DND-41 (cell line): ENCODE measurements at regions not wholly inside any gene's neighbourhood (a gene's known extent, or its start where the extent isn't known, plus 50 kb on each side); places are given as distances from the start of the nearest gene placed in this dataset.
"Not testable (repeated sequence)": the region's sequence is repeated elsewhere in the genome, so short reads cannot be mapped to it uniquely, and the experiment has no call there.

Experiments used
- ATAC-seq: fragments of 200-7000 bp; cut with Tn5 transposase; 3 replicates; pipeline ENCODE4 v1.9.1; 2021; ENCODE audit warnings: low read depth; ENCODE audit not compliant: insufficient read depth
- DNase-seq: peaks from one replicate; pipeline ENCODE4 v3.0.0-alpha.2; 2020
- H2AFZ ChIP-seq: 2 replicates; pipeline ENCODE4 v1.6.0; 2012; ENCODE audit warnings: low read depth, low read length
- H3K27ac ChIP-seq: 2 replicates; pipeline ENCODE4 v1.5.1; 2012; ENCODE audit warnings: low read length, inconsistent platforms
- H3K27me3 ChIP-seq: fragments of 200-600 bp; sonication (generic); 2 replicates; pipeline ENCODE4 v1.6.0; 2012; ENCODE audit warnings: low read length, mild to moderate bottlenecking, inconsistent platforms; ENCODE audit not compliant: insufficient read depth, poor library complexity
- H3K36me3 ChIP-seq: 2 replicates; pipeline ENCODE4 v1.5.1; 2012; ENCODE audit warnings: low read length, inconsistent platforms; ENCODE audit not compliant: insufficient read depth
- H3K4me1 ChIP-seq: 2 replicates; pipeline ENCODE4 v1.5.1; 2012; ENCODE audit warnings: mild to moderate bottlenecking, low read length; ENCODE audit not compliant: insufficient read depth
- H3K4me2 ChIP-seq: 2 replicates; pipeline ENCODE4 v1.6.0; 2012; ENCODE audit warnings: mild to moderate bottlenecking, moderate library complexity, low read length, inconsistent platforms; ENCODE audit not compliant: insufficient read depth
- H3K4me3 ChIP-seq, 2 experiments: fragments of 200-600 bp in 1 of 2; shearing (Covaris generic) in 1 of 2; 2 replicates each; pipeline ENCODE4 v1.5.1; 2012 to 2016; ENCODE audit warnings: inconsistent platforms in 2 of 2, low read length in 2 of 2, mild to moderate bottlenecking in 2 of 2, low read depth in 1 of 2, moderate library complexity in 1 of 2
- H3K79me2 ChIP-seq: 2 replicates; pipeline ENCODE4 v1.6.0; 2012; ENCODE audit warnings: low read length, inconsistent platforms; ENCODE audit not compliant: insufficient read depth
- H3K9ac ChIP-seq: 2 replicates; pipeline ENCODE4 v1.6.0; 2012; ENCODE audit warnings: low read depth, mild to moderate bottlenecking, inconsistent platforms, low read length, moderate library complexity
- H3K9me3 ChIP-seq: 2 replicates; pipeline ENCODE4 v1.5.1; 2012; ENCODE audit warnings: low read length, moderate library complexity, mild to moderate bottlenecking, inconsistent platforms; ENCODE audit not compliant: insufficient read depth, severe bottlenecking
- H4K20me1 ChIP-seq: 2 replicates; pipeline ENCODE4 v1.6.0; 2012; ENCODE audit warnings: low read length; ENCODE audit not compliant: insufficient read depth
- CTCF ChIP-seq: IDR thresholded peaks from 2 replicates; pipeline ENCODE4 v1.5.1; 2012; ENCODE audit warnings: borderline replicate concordance, low read length, moderate library complexity, mild to moderate bottlenecking; ENCODE audit not compliant: poor library complexity, severe bottlenecking; ENCODE audit errors: extremely low read depth
- EZH2 ChIP-seq: IDR thresholded peaks from 3 replicates; pipeline ENCODE4 v1.6.1; 2012; ENCODE audit warnings: borderline replicate concordance, low read depth, mild to moderate bottlenecking, moderate library complexity, low read length, inconsistent platforms; ENCODE audit not compliant: severe bottlenecking

- Histone ChIP-seq H3K4me1 (no peaks in the 10 kb centered on the region), H3K4me3 (no peak overlapping the region), H4K20me1 (no peaks in the 10 kb centered on the region), H3K79me2 (no peaks in the 10 kb centered on the region), H2AFZ (no peak overlapping the region), H3K4me2 (no peak overlapping the region), H3K27ac (no peak overlapping the region), H3K9ac (no peak overlapping the region), H3K36me3 (no peaks in the 10 kb centered on the region), H3K9me3 (no peaks in the 10 kb centered on the region), H3K27me3 (no peaks in the 10 kb centered on the region)
- TF ChIP-seq CTCF (no peak), EZH2 (no peak)
- DNase-seq = no peak
- ATAC-seq = no peak
Measured at GRCh38 chr1:60255565-60255964, 182.0 kb upstream of the C1orf87 start.

- no peak overlapping the region for H3K27ac ChIP-seq
- no peaks in the 10 kb centered on the region for H3K27me3 ChIP-seq
- H3K9me3 ChIP-seq = no peaks in the 10 kb centered on the region
- no peak overlapping the region for H2AFZ ChIP-seq
- TF ChIP-seq CTCF (no peak), EZH2 (no peak)
- ATAC-seq (no peak), DNase-seq (no peak)
- no peaks in the 10 kb centered on the region for H3K79me2 ChIP-seq
- H3K36me3 ChIP-seq = no peaks in the 10 kb centered on the region
- H3K4me3 ChIP-seq = no peak overlapping the region
- no peak overlapping the region for H3K9ac ChIP-seq
- no peak overlapping the region for H3K4me2 ChIP-seq
- no peaks in the 10 kb centered on the region for H4K20me1 ChIP-seq
- no peaks in the 10 kb centered on the region for H3K4me1 ChIP-seq
Measured at GRCh38 chr1:60251426-60251825, 177.9 kb upstream of the C1orf87 start.

GRCh38 chr1:60247467-60247866 is 173.9 kb upstream of the C1orf87 start:
- not testable (repeated sequence) for DNase-seq, H4K20me1 ChIP-seq, H3K79me2 ChIP-seq, ATAC-seq, H3K4me2 ChIP-seq, H3K9ac ChIP-seq, H3K9me3 ChIP-seq, H3K27me3 ChIP-seq, H2AFZ ChIP-seq, H3K4me1 ChIP-seq, H3K4me3 ChIP-seq, H3K36me3 ChIP-seq, H3K27ac ChIP-seq

- DNase-seq = no peak
- H3K27ac ChIP-seq = no peak overlapping the region
- H3K79me2 ChIP-seq = no peaks in the 10 kb centered on the region
- H3K9me3 ChIP-seq = no peaks in the 10 kb centered on the region
- ATAC-seq = no peak
- H3K36me3 ChIP-seq = no peaks in the 10 kb centered on the region
- no peaks in the 10 kb centered on the region for H3K4me1 ChIP-seq
- no peak overlapping the region for H3K9ac ChIP-seq
- no peaks in the 10 kb centered on the region for H4K20me1 ChIP-seq
- no peaks in the 10 kb centered on the region for H3K27me3 ChIP-seq
- H3K4me3 ChIP-seq = no peak overlapping the region
- H2AFZ ChIP-seq = no peak overlapping the region
- no peak overlapping the region for H3K4me2 ChIP-seq
- TF ChIP-seq EZH2 (no peak), CTCF (no peak)
Measured at GRCh38 chr1:60245324-60245723, 171.8 kb upstream of the C1orf87 start.
